A549 (cell line): ENCODE measurements at regions not wholly inside any gene's neighbourhood (a gene's known extent, or its start where the extent isn't known, plus 50 kb on each side); places are given as distances from the start of the nearest gene placed in this dataset.
A peak's percentile ranks its signal among the peaks of the same experiment; 100 is the strongest.

Source experiments
- ATAC-seq, 2 experiments: fragments of 200-7000 bp in 1 of 2; fragments of >200 bp in 1 of 2; cut with Nextera tagmentation in 1 of 2; cut with Tn5 transposase in 1 of 2; 3 replicates each; pipeline versions ENCODE4 v1.8.0 to v1.9.1; 2018 to 2020; ENCODE audit warnings: mild to moderate bottlenecking in 1 of 2, moderate library complexity in 1 of 2
- CTCF ChIA-PET: fragments of 300-600 bp; sonication (Branson Sonifier 250); formaldehyde crosslinking; extraction: SDS; loops from one replicate; lab custom pipeline; 2021; ENCODE audit warnings: antibody characterized with exemption, inconsistent platforms; lab: Yijun Ruan, JAX
- POLR2A ChIA-PET: fragments of 350-600 bp; formaldehyde crosslinking; extraction: SDS; loops from one replicate; lab custom pipeline; 2021; ENCODE audit warnings: antibody characterized with exemption, inconsistent platforms; lab: Yijun Ruan, JAX
- DNase-seq, 2 experiments: peaks; one replicate each; pipeline versions ENCODE4 v3.0.0 to v3.0.0-alpha.2; 2011 to 2016; ENCODE audit warnings: low read depth in 1 of 2, low spot score in 1 of 2
- FAIRE-seq: peaks from 2 replicates; lab custom pipeline; 2011; peaks lifted over from hg19 to GRCh38; lab: Jason Lieb, UNC
- H3K27ac ChIP-seq, 2 experiments: fragments of >200 bp; sonication (Bioruptor Twin); formaldehyde crosslinking; 3 replicates each; pipeline ENCODE4 v1.5.1; 2016 to 2017
- H3K4me1 ChIP-seq: fragments of >200 bp; sonication (Bioruptor Twin); formaldehyde crosslinking; 3 replicates; pipeline ENCODE4 v1.6.1; 2016
- H3K4me2 ChIP-seq: fragments of >200 bp; sonication (Bioruptor Twin); formaldehyde crosslinking; 3 replicates; pipeline ENCODE4 v1.6.1; 2016
- H3K4me3 ChIP-seq: fragments of >200 bp; sonication (Bioruptor Twin); formaldehyde crosslinking; 3 replicates; pipeline ENCODE4 v1.5.1; 2016
- H3K9me3 ChIP-seq: fragments of >200 bp; sonication (Bioruptor Twin); formaldehyde crosslinking; 3 replicates; pipeline ENCODE4 v1.6.1; 2016
- BHLHE40 ChIP-seq: IDR thresholded peaks from 2 replicates; pipeline ENCODE4 v1.6.1; 2012; ENCODE audit warnings: low read depth, low read length, inconsistent platforms
- CEBPB ChIP-seq, 2 experiments: fragments of >200 bp in 1 of 2; sonication (Bioruptor Twin) in 1 of 2; formaldehyde crosslinking in 1 of 2; IDR thresholded peaks; 2 replicates each; pipeline ENCODE4 v1.6.1; 2012 to 2016
- CHD2 ChIP-seq: fragments of 150-350 bp; IDR thresholded peaks from 2 replicates; pipeline ENCODE4 v1.6.1; 2014; ENCODE audit warnings: low read length; ENCODE audit not compliant: partially characterized antibody
- CHD4 ChIP-seq: fragments of 200-600 bp; sonication (generic); IDR thresholded peaks from 2 replicates; pipeline ENCODE4 v1.6.1; 2016; ENCODE audit warnings: antibody characterized with exemption, mild to moderate bottlenecking, borderline replicate concordance
- EP300 ChIP-seq, 2 experiments: fragments of >200 bp; sonication (Bioruptor Twin); formaldehyde crosslinking; IDR thresholded peaks; 2 replicates in 1 of 2; 3 replicates in 1 of 2; pipeline ENCODE4 v1.6.1; 2016 to 2017
- FOSL2 ChIP-seq, 2 experiments: fragments of 450-650 bp in 1 of 2; fragments of >200 bp in 1 of 2; sonication (Bioruptor Twin) in 1 of 2; formaldehyde crosslinking; IDR thresholded peaks; 2 replicates each; pipeline versions ENCODE4 v1.5.0 to v1.6.1; 2016 to 2020; ENCODE audit warnings: mild to moderate bottlenecking in 1 of 2, moderate library complexity in 1 of 2
- KDM1A ChIP-seq: fragments of 200-600 bp; sonication (generic); IDR thresholded peaks from 2 replicates; pipeline ENCODE4 v1.6.1; 2016; ENCODE audit warnings: low read depth, mild to moderate bottlenecking
- MAZ ChIP-seq: fragments of 150-350 bp; IDR thresholded peaks from 2 replicates; pipeline ENCODE4 v1.6.1; 2014; ENCODE audit warnings: antibody characterized with exemption, low read depth, low read length, borderline replicate concordance
- POLR2AphosphoS2 ChIP-seq: conservative IDR thresholded peaks from 2 replicates; pipeline ENCODE4 v1.6.1; 2012; ENCODE audit warnings: low read length, improper control_type of control experiment, inconsistent platforms
- RCOR1 ChIP-seq: fragments of 150-350 bp; IDR thresholded peaks from 2 replicates; pipeline ENCODE4 v1.6.1; 2014; ENCODE audit warnings: antibody characterized with exemption, low read length, low read depth
- SREBF2 ChIP-seq: fragments of 450-650 bp; IDR thresholded peaks from 2 replicates; pipeline ENCODE4 v1.6.1; 2014; ENCODE audit warnings: mild to moderate bottlenecking, moderate library complexity
- WGBS: methylation state at CpG from one replicate; pipeline ENCODE4 v1.1.6; 2017; ENCODE audit errors: missing lambda C conversion rate; 5-methylcytosine and 5-hydroxymethylcytosine counted together
- TF ChIP-seq, protein P1 (sequence below): fragments of >200 bp; sonication (Bioruptor Twin); formaldehyde crosslinking; IDR thresholded peaks from 3 replicates; pipeline ENCODE4 v1.5.1; 2016
- TF ChIP-seq, protein P2 (sequence below): IDR thresholded peaks from 2 replicates; pipeline ENCODE4 v1.6.1; 2012
- TF ChIP-seq, protein P3 (sequence below): fragments of >200 bp; sonication (Bioruptor Twin); formaldehyde crosslinking; IDR thresholded peaks from 3 replicates; pipeline ENCODE4 v1.6.1; 2016
- TF ChIP-seq, protein P4 (sequence below): IDR thresholded peaks from 2 replicates; pipeline ENCODE4 v1.6.1; 2012
- TF ChIP-seq, protein P5 (sequence below): fragments of 250-450 bp; sonication (Bioruptor Pico); IDR thresholded peaks from 2 replicates; pipeline ENCODE4 v1.5.0; 2021; ENCODE audit warnings: mild to moderate bottlenecking, moderate library complexity, borderline replicate concordance

DNA sequence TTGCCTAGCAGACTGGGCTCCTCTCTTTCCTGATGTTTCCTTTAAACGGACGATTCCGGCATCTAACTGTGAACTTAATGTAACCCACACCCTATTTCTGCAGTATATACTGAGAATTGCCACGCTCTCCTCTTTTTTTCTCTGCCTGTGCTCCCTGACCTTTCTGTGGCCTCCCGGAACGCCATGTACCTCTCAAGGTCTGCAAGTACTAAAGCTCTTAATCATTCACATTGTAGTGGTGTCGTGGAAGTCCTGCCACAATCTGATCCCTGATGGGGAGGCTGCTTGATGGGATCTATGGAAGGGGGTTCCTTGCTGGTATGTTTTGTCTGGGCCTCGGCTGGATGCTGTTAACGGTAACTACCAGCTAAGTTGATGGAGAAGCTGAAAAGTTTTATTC lies 302.9 kb upstream of the EPHA5 start:
- Histone ChIP-seq H3K27ac (no peak overlapping the region), H3K9me3 (no peaks in the 10 kb centered on the region), H3K4me3 (no peak overlapping the region), H3K4me1 (no peaks in the 10 kb centered on the region)
- CTCF ChIA-PET, result no interaction called here
- DNase-seq (no peak), FAIRE-seq (no peak), ATAC-seq (no peak)
- WGBS, result 73% methylated on average over 9 of the region's 9 CpGs
- POLR2A ChIA-PET, result no interaction called here
- TF ChIP-seq POLR2AphosphoS2, result no peak
- no peak for TF ChIP-seq CEBPB (IDR thresholded peaks at IDR 0.05)
- TF ChIP-seq, all 56 proteins: peak for 0
- no peak overlapping the region for H3K4me2 ChIP-seq

DNA sequence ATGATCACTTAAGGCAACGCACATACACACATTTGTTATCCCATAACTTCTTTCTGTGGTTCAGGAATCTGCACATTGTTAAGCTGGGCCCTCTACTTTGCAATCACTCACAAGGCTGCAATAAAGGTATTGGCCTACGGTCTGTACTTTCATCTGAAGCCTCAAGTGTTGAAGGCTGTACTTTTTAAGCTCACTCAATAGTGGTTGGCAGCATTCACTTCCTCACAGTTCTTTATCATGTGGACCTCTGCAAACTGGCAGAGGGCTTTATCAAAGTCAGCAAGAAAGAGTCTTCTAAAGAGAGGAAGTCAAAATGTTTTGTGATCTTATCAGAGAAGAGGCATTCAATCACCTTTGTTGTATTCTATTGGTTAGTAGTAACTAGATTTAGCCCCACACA lies 301.4 kb upstream of the EPHA5 start:
- DNase-seq (no peak), FAIRE-seq (no peak), ATAC-seq (no peak)
- Histone ChIP-seq H3K27ac (no peak overlapping the region), H3K9me3 (no peaks in the 10 kb centered on the region), H3K4me1 (no peaks in the 10 kb centered on the region), H3K4me3 (no peak overlapping the region), H3K4me2 (no peak overlapping the region)
- ChIA-PET POLR2A (no interaction called here), CTCF (no interaction called here)
- WGBS, result 75% methylated on average over 2 of the region's 2 CpGs
- TF ChIP-seq MAZ, result no peak
- TF ChIP-seq, protein P1, sequence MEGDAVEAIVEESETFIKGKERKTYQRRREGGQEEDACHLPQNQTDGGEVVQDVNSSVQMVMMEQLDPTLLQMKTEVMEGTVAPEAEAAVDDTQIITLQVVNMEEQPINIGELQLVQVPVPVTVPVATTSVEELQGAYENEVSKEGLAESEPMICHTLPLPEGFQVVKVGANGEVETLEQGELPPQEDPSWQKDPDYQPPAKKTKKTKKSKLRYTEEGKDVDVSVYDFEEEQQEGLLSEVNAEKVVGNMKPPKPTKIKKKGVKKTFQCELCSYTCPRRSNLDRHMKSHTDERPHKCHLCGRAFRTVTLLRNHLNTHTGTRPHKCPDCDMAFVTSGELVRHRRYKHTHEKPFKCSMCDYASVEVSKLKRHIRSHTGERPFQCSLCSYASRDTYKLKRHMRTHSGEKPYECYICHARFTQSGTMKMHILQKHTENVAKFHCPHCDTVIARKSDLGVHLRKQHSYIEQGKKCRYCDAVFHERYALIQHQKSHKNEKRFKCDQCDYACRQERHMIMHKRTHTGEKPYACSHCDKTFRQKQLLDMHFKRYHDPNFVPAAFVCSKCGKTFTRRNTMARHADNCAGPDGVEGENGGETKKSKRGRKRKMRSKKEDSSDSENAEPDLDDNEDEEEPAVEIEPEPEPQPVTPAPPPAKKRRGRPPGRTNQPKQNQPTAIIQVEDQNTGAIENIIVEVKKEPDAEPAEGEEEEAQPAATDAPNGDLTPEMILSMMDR, result no peak
- no peak for TF ChIP-seq BHLHE40
- no peak for TF ChIP-seq KDM1A
- TF ChIP-seq SREBF2, result no peak
- TF ChIP-seq EP300 (IDR thresholded peaks at IDR 0.05), result no peak
- TF ChIP-seq CHD4, result no peak
- TF ChIP-seq, protein P2, sequence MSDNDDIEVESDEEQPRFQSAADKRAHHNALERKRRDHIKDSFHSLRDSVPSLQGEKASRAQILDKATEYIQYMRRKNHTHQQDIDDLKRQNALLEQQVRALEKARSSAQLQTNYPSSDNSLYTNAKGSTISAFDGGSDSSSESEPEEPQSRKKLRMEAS, result no peak
- no peak for TF ChIP-seq RCOR1
- TF ChIP-seq, protein P3, sequence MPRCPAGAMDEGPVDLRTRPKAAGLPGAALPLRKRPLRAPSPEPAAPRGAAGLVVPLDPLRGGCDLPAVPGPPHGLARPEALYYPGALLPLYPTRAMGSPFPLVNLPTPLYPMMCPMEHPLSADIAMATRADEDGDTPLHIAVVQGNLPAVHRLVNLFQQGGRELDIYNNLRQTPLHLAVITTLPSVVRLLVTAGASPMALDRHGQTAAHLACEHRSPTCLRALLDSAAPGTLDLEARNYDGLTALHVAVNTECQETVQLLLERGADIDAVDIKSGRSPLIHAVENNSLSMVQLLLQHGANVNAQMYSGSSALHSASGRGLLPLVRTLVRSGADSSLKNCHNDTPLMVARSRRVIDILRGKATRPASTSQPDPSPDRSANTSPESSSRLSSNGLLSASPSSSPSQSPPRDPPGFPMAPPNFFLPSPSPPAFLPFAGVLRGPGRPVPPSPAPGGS, result no peak
- TF ChIP-seq, protein P4, sequence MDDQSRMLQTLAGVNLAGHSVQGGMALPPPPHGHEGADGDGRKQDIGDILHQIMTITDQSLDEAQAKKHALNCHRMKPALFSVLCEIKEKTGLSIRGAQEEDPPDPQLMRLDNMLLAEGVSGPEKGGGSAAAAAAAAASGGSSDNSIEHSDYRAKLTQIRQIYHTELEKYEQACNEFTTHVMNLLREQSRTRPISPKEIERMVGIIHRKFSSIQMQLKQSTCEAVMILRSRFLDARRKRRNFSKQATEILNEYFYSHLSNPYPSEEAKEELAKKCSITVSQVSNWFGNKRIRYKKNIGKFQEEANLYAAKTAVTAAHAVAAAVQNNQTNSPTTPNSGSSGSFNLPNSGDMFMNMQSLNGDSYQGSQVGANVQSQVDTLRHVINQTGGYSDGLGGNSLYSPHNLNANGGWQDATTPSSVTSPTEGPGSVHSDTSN, result no peak

DNA sequence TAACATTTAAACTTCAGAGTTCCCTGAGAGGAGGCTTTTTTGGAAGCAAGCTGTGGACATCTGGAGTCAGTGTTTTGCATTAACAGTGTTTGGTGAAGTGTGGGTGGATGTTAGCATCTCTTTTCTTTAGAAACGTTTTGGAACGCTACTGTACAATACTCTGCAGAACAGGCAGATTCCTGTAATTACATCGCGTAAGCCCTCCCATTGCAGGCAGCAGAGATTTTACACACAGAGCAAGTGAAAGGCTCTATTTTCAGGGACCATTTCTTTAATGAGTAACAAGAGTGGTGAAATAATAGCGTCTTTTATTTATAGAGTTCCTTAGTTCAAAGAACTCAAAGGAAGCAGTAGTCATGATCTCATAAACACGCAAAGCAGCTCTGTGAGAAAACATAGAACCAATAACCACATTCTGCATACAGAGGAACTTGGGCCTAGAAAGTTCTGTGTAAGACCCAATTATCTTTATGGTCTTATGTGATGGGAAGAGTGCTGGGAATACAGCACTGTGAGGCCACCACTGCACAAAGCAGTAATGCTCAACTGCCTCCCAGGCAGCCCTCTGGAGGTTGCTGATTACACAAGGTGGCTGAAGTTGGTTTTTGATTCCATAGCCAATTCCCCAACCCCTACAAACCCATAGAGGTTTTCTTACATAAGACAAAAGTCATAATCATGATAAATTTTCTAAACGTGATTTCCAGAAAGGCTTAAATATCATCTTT lies 298.7 kb upstream of the EPHA5 start:
- WGBS, result 54% methylated on average over 7 of the region's 7 CpGs
- ChIA-PET POLR2A (no interaction called here), CTCF (no interaction called here)
- Histone ChIP-seq H3K4me2 (peak overlapping the region; percentile 32; the same call in 1 of the 3 replicates), H3K9me3 (no peaks in the 10 kb centered on the region), H3K4me3 (no peak overlapping the region), H3K4me1 (no peaks in the 10 kb centered on the region), H3K27ac (peak overlapping the region in 1 of 2 experiments; percentile 25; a peak in 1 of 6 replicates)
- FAIRE-seq, result no peak
- TF ChIP-seq, protein P5, sequence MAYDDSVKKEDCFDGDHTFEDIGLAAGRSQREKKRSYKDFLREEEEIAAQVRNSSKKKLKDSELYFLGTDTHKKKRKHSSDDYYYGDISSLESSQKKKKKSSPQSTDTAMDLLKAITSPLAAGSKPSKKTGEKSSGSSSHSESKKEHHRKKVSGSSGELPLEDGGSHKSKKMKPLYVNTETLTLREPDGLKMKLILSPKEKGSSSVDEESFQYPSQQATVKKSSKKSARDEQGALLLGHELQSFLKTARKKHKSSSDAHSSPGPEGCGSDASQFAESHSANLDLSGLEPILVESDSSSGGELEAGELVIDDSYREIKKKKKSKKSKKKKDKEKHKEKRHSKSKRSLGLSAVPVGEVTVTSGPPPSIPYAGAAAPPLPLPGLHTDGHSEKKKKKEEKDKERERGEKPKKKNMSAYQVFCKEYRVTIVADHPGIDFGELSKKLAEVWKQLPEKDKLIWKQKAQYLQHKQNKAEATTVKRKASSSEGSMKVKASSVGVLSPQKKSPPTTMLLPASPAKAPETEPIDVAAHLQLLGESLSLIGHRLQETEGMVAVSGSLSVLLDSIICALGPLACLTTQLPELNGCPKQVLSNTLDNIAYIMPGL, result no peak
- TF ChIP-seq POLR2AphosphoS2 (no peak), CEBPB (IDR thresholded peaks at IDR 0.05) (0 out of 4 replicates have a peak, but pooled peaks of 1 of the 2 experiments have one; percentile 18), FOSL2 (IDR thresholded peaks at IDR 0.05) (no peak), FOSL2 (CRISPR knock-in tag; IDR thresholded peaks at IDR 0.05) (no peak), CHD2 (no peak), MAZ (no peak)
- 0 out of 6 replicates have a peak, but pooled peaks of 1 of the 2 experiments have one; percentile 43 for ATAC-seq
- DNase-seq, result peak in 1 of 2 experiments; percentile 10
